Activated CD8-positive, alpha-beta T cell treated with anti-CD3 and anti-CD28 coated beads, Interleukin-2, amount 10 ng/mL, durations not matched to agents 7 days and 5 days (primary cell): ENCODE measurements at regions not wholly inside any gene's neighbourhood (a gene's known extent, or its start where the extent isn't known, plus 50 kb on each side); places are given as distances from the start of the nearest gene placed in this dataset.

Source experiments
- ATAC-seq: fragments of 150-1000 bp; cut with Tn5 transposase; one replicate; pipeline ENCODE4 v1.10.0; 2021; ENCODE audit warnings: moderate library complexity
- CTCF ChIA-PET: fragments of 350-600 bp; sonication (Branson Sonifier 250); formaldehyde crosslinking; loops from one replicate; lab custom pipeline; 2021; ENCODE audit warnings: antibody characterized with exemption; lab: Charles Lee
- POLR2A ChIA-PET: fragments of 350-600 bp; sonication (Branson Sonifier 250); formaldehyde crosslinking; loops from one replicate; lab custom pipeline; 2021; ENCODE audit warnings: antibody characterized with exemption; lab: Charles Lee
- DNase-seq: peaks from one replicate; pipeline ENCODE4 v3.0.0-alpha.2; 2020
- H3K27ac Mint-ChIP-seq: one replicate; pipeline ENCODE4 v1.8.0; 2021; ENCODE audit warnings: mild to moderate bottlenecking, mixed read lengths
- H3K27me3 Mint-ChIP-seq: one replicate; pipeline ENCODE4 v1.8.0; 2021; ENCODE audit warnings: low read depth, mixed read lengths
- H3K36me3 Mint-ChIP-seq: one replicate; pipeline ENCODE4 v1.8.0; 2021; ENCODE audit warnings: low read depth, mixed read lengths
- H3K4me1 Mint-ChIP-seq: one replicate; pipeline ENCODE4 v1.8.0; 2021; ENCODE audit warnings: low read depth, mixed read lengths
- H3K4me3 Mint-ChIP-seq: one replicate; pipeline ENCODE4 v1.8.0; 2021; ENCODE audit warnings: mild to moderate bottlenecking, mixed read lengths
- H3K9me3 Mint-ChIP-seq: one replicate; pipeline ENCODE4 v1.8.0; 2022; ENCODE audit warnings: mixed read lengths; ENCODE audit not compliant: insufficient read depth

- POLR2A ChIA-PET, result no interaction called here
- Mint-ChIP-seq H3K36me3 (no peaks in the 10 kb centered on the region), H3K9me3 (no peaks in the 10 kb centered on the region), H3K27me3 (peaks cover 31% of the 10 kb centered on the region), H3K4me1 (peaks cover 7% of the 10 kb centered on the region), H3K4me3 (no peak overlapping the region), H3K27ac (no peak overlapping the region)
- CTCF ChIA-PET, result no interaction called here
- DNase-seq, result no peak
- ATAC-seq, result no peak
These were observed 258.0 kb upstream of the SIX2 start for GRCh38 chr2:45267062-45267792.

- H3K27ac Mint-ChIP-seq, result no peak overlapping the region
- CTCF ChIA-PET, result no interaction called here
- DNase-seq, result no peak
- H3K4me3 Mint-ChIP-seq, result no peak overlapping the region
- H3K9me3 Mint-ChIP-seq, result no peaks in the 10 kb centered on the region
- POLR2A ChIA-PET, result no interaction called here
- H3K4me1 Mint-ChIP-seq, result peaks cover 7% of the 10 kb centered on the region
- no peaks in the 10 kb centered on the region for H3K36me3 Mint-ChIP-seq
- peaks cover 26% of the 10 kb centered on the region for H3K27me3 Mint-ChIP-seq
- ATAC-seq, result no peak
These were observed 256.1 kb upstream of the SIX2 start for GRCh38 chr2:45265336-45265735.

- no peaks in the 10 kb centered on the region for H3K9me3 Mint-ChIP-seq
- H3K27ac Mint-ChIP-seq, result no peak overlapping the region
- H3K27me3 Mint-ChIP-seq, result peaks cover 24% of the 10 kb centered on the region
- ChIA-PET CTCF (no interaction called here), POLR2A (interaction anchor here (0.6 kb wide), 1 partner anchor 1539 kb away, joined by 3 read pairs; no protein-coding TSS in a partner anchor)
- no peak overlapping the region for H3K4me3 Mint-ChIP-seq
- DNase-seq (no peak), ATAC-seq (no peak)
- H3K4me1 Mint-ChIP-seq, result peaks cover 7% of the 10 kb centered on the region
- no peaks in the 10 kb centered on the region for H3K36me3 Mint-ChIP-seq
These were observed 255.3 kb upstream of the SIX2 start for GRCh38 chr2:45264227-45265225.

GRCh38 chr2:45263147-45263546, 253.9 kb upstream of the SIX2 start:
- H3K9me3 Mint-ChIP-seq, result no peaks in the 10 kb centered on the region
- POLR2A ChIA-PET, result no interaction called here
- no peaks in the 10 kb centered on the region for H3K36me3 Mint-ChIP-seq
- H3K4me3 Mint-ChIP-seq, result no peak overlapping the region
- CTCF ChIA-PET, result no interaction called here
- DNase-seq (no peak), ATAC-seq (no peak)
- H3K27ac Mint-ChIP-seq, result no peak overlapping the region
- H3K27me3 Mint-ChIP-seq, result peaks cover 24% of the 10 kb centered on the region
- H3K4me1 Mint-ChIP-seq, result no peaks in the 10 kb centered on the region

- no peak for ATAC-seq
- Mint-ChIP-seq H3K9me3 (no peaks in the 10 kb centered on the region), H3K4me1 (no peaks in the 10 kb centered on the region), H3K4me3 (no peak overlapping the region), H3K27me3 (peaks cover 18% of the 10 kb centered on the region), H3K36me3 (no peaks in the 10 kb centered on the region), H3K27ac (no peak overlapping the region)
- no peak for DNase-seq
- POLR2A ChIA-PET, result no interaction called here
- CTCF ChIA-PET, result no interaction called here
These were observed 252.5 kb upstream of the SIX2 start for GRCh38 chr2:45261746-45262145.

GRCh38 chr2:45260946-45261345, 251.7 kb upstream of the SIX2 start:
- Mint-ChIP-seq H3K4me3 (no peak overlapping the region), H3K4me1 (no peaks in the 10 kb centered on the region), H3K27me3 (peaks cover 18% of the 10 kb centered on the region), H3K36me3 (no peaks in the 10 kb centered on the region), H3K27ac (no peak overlapping the region), H3K9me3 (no peaks in the 10 kb centered on the region)
- ChIA-PET POLR2A (no interaction called here), CTCF (no interaction called here)
- ATAC-seq (no peak), DNase-seq (no peak)

- DNase-seq, result no peak
- ChIA-PET POLR2A (no interaction called here), CTCF (no interaction called here)
- Mint-ChIP-seq H3K4me3 (no peak overlapping the region), H3K9me3 (no peaks in the 10 kb centered on the region), H3K4me1 (no peaks in the 10 kb centered on the region), H3K27me3 (peaks cover 16% of the 10 kb centered on the region), H3K36me3 (no peaks in the 10 kb centered on the region), H3K27ac (no peak overlapping the region)
- ATAC-seq, result no peak
These were observed 250.4 kb upstream of the SIX2 start for GRCh38 chr2:45259547-45260160.

- H3K36me3 Mint-ChIP-seq, result no peaks in the 10 kb centered on the region
- H3K27me3 Mint-ChIP-seq, result peaks cover 15% of the 10 kb centered on the region
- no peaks in the 10 kb centered on the region for H3K9me3 Mint-ChIP-seq
- CTCF ChIA-PET, result no interaction called here
- no peak overlapping the region for H3K27ac Mint-ChIP-seq
- POLR2A ChIA-PET, result no interaction called here
- DNase-seq (no peak), ATAC-seq (no peak)
- no peaks in the 10 kb centered on the region for H3K4me1 Mint-ChIP-seq
- no peak overlapping the region for H3K4me3 Mint-ChIP-seq
These were observed 249.9 kb upstream of the SIX2 start for GRCh38 chr2:45259138-45259537.

GRCh38 chr2:45258311-45258710, 249.1 kb upstream of the SIX2 start:
- Mint-ChIP-seq H3K27me3 (peaks cover 9% of the 10 kb centered on the region), H3K4me3 (no peak overlapping the region), H3K36me3 (no peaks in the 10 kb centered on the region), H3K9me3 (no peaks in the 10 kb centered on the region), H3K4me1 (no peaks in the 10 kb centered on the region), H3K27ac (no peak overlapping the region)
- ChIA-PET POLR2A (no interaction called here), CTCF (no interaction called here)
- ATAC-seq (no peak), DNase-seq (no peak)

GRCh38 chr2:45257820-45258219, 248.6 kb upstream of the SIX2 start:
- Mint-ChIP-seq H3K27me3 (peaks cover 4% of the 10 kb centered on the region), H3K4me3 (no peak overlapping the region), H3K4me1 (no peaks in the 10 kb centered on the region), H3K9me3 (no peaks in the 10 kb centered on the region), H3K27ac (no peak overlapping the region), H3K36me3 (no peaks in the 10 kb centered on the region)
- ChIA-PET POLR2A (no interaction called here), CTCF (no interaction called here)
- ATAC-seq (no peak), DNase-seq (no peak)

- no peak overlapping the region for H3K27ac Mint-ChIP-seq
- no peak overlapping the region for H3K4me3 Mint-ChIP-seq
- H3K4me1 Mint-ChIP-seq, result no peaks in the 10 kb centered on the region
- H3K36me3 Mint-ChIP-seq, result no peaks in the 10 kb centered on the region
- ChIA-PET POLR2A (no interaction called here), CTCF (no interaction called here)
- ATAC-seq (no peak), DNase-seq (no peak)
- H3K27me3 Mint-ChIP-seq, result no peaks in the 10 kb centered on the region
- H3K9me3 Mint-ChIP-seq, result no peaks in the 10 kb centered on the region
These were observed 247.8 kb upstream of the SIX2 start for GRCh38 chr2:45256867-45257641.
